Osteocyte (in vitro differentiated cells): ENCODE measurements at regions not wholly inside any gene's neighbourhood (a gene's known extent, or its start where the extent isn't known, plus 50 kb on each side); places are given as distances from the start of the nearest gene placed in this dataset.

Source experiments
- DNase-seq: peaks from one replicate; pipeline ENCODE4 v3.0.0; 2021; ENCODE audit warnings: mixed read lengths; ENCODE audit not compliant: unreplicated experiment; ENCODE audit errors: extremely low spot score
- H3K27ac Mint-ChIP-seq: one replicate; pipeline ENCODE4 v1.8.0; 2021; ENCODE audit warnings: mild to moderate bottlenecking, mixed read lengths; ENCODE audit not compliant: unreplicated experiment
- H3K27me3 Mint-ChIP-seq: one replicate; pipeline ENCODE4 v1.8.0; 2021; ENCODE audit warnings: mixed read lengths; ENCODE audit not compliant: unreplicated experiment
- H3K36me3 Mint-ChIP-seq: one replicate; pipeline ENCODE4 v1.8.0; 2021; ENCODE audit warnings: mixed read lengths; ENCODE audit not compliant: unreplicated experiment
- H3K4me1 Mint-ChIP-seq: one replicate; pipeline ENCODE4 v1.8.0; 2021; ENCODE audit warnings: mixed read lengths; ENCODE audit not compliant: unreplicated experiment
- H3K4me3 Mint-ChIP-seq: one replicate; pipeline ENCODE4 v1.8.0; 2021; ENCODE audit warnings: mild to moderate bottlenecking, moderate library complexity, mixed read lengths; ENCODE audit not compliant: unreplicated experiment
- H3K9me3 Mint-ChIP-seq: one replicate; pipeline ENCODE4 v1.8.0; 2021; ENCODE audit warnings: mixed read lengths; ENCODE audit not compliant: unreplicated experiment
- TF ChIP-seq, protein P1 (sequence below): fragments of 200-600 bp; sonication (generic); IDR thresholded peaks from 2 replicates; pipeline ENCODE4 v1.5.0; 2021; ENCODE audit warnings: antibody characterized with exemption, mild to moderate bottlenecking, moderate library complexity

DNA sequence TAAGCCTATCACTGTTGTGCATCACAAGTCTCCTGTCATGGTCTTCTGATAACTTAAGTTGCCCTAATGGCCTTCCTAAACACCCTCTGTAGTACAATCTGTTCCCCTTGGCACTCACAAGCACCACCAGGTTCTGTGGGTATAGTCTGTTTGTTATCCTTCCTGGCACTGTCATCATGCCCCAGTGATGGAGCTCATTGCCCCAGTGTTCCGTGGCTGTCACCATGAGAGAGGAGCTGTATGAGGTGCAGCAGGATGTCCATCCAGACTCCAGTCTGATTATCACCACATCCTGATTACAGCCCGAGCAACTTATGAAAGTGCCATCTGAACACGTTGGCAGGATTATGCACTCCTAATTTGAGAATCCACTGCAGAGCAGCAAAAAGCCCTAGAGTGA is 380.1 kb downstream of the FRK start:
- H3K27me3 Mint-ChIP-seq: peaks cover 29% of the 10 kb centered on the region
- H3K4me1 Mint-ChIP-seq: no peaks in the 10 kb centered on the region
- TF ChIP-seq, protein P1, sequence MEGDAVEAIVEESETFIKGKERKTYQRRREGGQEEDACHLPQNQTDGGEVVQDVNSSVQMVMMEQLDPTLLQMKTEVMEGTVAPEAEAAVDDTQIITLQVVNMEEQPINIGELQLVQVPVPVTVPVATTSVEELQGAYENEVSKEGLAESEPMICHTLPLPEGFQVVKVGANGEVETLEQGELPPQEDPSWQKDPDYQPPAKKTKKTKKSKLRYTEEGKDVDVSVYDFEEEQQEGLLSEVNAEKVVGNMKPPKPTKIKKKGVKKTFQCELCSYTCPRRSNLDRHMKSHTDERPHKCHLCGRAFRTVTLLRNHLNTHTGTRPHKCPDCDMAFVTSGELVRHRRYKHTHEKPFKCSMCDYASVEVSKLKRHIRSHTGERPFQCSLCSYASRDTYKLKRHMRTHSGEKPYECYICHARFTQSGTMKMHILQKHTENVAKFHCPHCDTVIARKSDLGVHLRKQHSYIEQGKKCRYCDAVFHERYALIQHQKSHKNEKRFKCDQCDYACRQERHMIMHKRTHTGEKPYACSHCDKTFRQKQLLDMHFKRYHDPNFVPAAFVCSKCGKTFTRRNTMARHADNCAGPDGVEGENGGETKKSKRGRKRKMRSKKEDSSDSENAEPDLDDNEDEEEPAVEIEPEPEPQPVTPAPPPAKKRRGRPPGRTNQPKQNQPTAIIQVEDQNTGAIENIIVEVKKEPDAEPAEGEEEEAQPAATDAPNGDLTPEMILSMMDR: no peak
- no peaks in the 10 kb centered on the region for H3K9me3 Mint-ChIP-seq
- H3K4me3 Mint-ChIP-seq: no peak overlapping the region
- DNase-seq: no peak
- no peak overlapping the region for H3K27ac Mint-ChIP-seq
- no peaks in the 10 kb centered on the region for H3K36me3 Mint-ChIP-seq

DNA sequence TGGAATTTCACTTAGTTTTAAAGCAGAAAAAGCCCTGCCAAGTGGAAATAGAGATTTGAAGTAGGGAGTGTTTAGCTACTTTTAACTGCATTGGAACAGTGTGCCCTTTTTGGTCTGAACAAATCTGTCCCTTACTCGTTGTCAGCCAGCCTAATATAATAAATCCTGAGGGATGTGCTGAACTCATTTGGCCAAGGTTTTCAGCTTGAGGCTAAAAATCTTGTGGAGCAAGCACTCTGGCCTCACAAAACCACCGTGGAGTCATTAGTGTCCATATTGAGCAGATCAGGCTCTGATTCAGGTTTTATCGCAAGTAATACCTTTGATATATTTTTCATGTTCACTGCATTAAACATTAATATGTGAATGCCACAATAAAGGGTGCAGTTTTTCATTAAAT is 383.5 kb downstream of the FRK start:
- peaks cover 16% of the 10 kb centered on the region for H3K27me3 Mint-ChIP-seq
- DNase-seq: no peak
- no peak overlapping the region for H3K27ac Mint-ChIP-seq
- TF ChIP-seq, protein P1: no peak
- H3K4me3 Mint-ChIP-seq: no peak overlapping the region
- H3K4me1 Mint-ChIP-seq: no peaks in the 10 kb centered on the region
- no peaks in the 10 kb centered on the region for H3K36me3 Mint-ChIP-seq
- no peaks in the 10 kb centered on the region for H3K9me3 Mint-ChIP-seq

DNA sequence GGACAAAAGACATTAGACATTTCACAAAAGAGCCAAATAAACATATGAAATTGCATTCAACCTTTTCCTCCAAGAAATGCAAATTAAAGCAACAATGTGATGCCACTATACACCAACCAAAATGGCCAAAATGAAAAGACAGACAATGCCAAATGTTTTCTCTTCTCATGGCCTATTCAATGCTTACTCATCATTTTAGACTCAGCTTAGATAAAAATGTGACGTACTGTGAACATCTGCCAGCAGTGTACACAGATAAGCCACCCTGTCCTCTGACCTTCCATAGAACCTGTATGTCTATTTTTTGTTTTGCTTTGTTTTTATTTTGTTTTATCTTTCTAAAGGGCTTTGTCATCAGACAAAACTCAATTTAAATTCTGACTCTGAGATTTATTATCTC is 385.2 kb downstream of the FRK start:
- Mint-ChIP-seq H3K36me3 (no peaks in the 10 kb centered on the region), H3K27ac (no peak overlapping the region), H3K27me3 (peaks cover 12% of the 10 kb centered on the region), H3K4me3 (no peak overlapping the region), H3K9me3 (no peaks in the 10 kb centered on the region), H3K4me1 (no peaks in the 10 kb centered on the region)
- no peak for DNase-seq
- TF ChIP-seq, protein P1: no peak

DNA sequence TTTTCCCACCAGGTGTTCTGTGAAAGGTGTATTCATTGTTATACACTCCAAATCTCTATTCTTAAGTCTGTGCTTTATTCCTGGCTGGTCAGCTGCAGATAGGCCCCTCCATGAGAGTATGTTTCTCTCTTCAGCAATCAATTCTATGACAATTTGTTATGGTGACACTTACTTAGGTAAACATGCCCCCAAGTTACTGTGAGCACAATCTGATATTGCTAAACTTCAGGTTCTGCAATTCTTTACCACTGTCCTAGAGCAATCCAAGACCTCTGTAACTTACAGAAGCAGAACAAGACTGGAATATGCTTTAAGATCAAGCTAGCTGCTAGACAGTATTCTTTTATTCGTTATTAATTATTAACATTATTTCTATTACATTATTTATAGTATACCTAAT is 391.9 kb downstream of the FRK start:
- H3K36me3 Mint-ChIP-seq: no peaks in the 10 kb centered on the region
- no peaks in the 10 kb centered on the region for H3K4me1 Mint-ChIP-seq
- H3K9me3 Mint-ChIP-seq: no peaks in the 10 kb centered on the region
- no peak overlapping the region for H3K27ac Mint-ChIP-seq
- DNase-seq: no peak
- no peaks in the 10 kb centered on the region for H3K27me3 Mint-ChIP-seq
- TF ChIP-seq, protein P1: no peak
- H3K4me3 Mint-ChIP-seq: no peak overlapping the region

DNA sequence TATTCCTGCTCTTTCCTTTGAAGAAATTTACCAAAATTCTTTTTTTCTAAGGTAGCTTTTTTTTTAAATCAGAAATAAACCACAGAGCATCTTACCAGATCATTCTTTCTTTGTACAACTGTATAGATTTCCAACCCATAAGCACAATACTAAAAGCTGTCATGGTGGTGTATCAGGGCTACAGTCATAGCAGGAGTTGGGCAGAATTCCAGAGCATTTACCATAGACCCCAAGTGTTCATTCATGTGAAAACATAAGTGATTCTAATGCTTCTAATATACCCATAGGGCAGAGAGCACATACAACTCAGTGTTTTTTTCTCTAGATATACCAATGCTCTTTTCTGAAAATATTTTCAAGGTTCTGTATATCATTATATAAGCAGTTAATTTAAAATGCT is 392.5 kb downstream of the FRK start:
- Mint-ChIP-seq H3K27ac (no peak overlapping the region), H3K4me1 (no peaks in the 10 kb centered on the region), H3K4me3 (no peak overlapping the region), H3K36me3 (no peaks in the 10 kb centered on the region), H3K27me3 (no peaks in the 10 kb centered on the region), H3K9me3 (no peaks in the 10 kb centered on the region)
- no peak for DNase-seq
- TF ChIP-seq, protein P1: no peak
